HG02623 (cell line): ENCODE measurements at regions not wholly inside any gene's neighbourhood (a gene's known extent, or its start where the extent isn't known, plus 50 kb on each side); places are given as distances from the start of the nearest gene placed in this dataset.

Experiments used
- ATAC-seq: cut with Tn5 transposase; IDR thresholded peaks from one replicate; pipeline ENCODE4 v1.9.1; 2021; ENCODE audit warnings: moderate library complexity; ENCODE audit not compliant: unreplicated experiment

- ATAC-seq: no peak
Measured at GRCh38 chr3:95965704-95966336, 848.6 kb upstream of the EPHA6 start.

GRCh38 chr3:95971573-95971972 is 842.8 kb upstream of the EPHA6 start:
- no peak for ATAC-seq

GRCh38 chr3:95994338-95994737 is 820.1 kb upstream of the EPHA6 start:
- ATAC-seq: no peak

- ATAC-seq: no peak
Measured at GRCh38 chr3:96000966-96001365, 813.4 kb upstream of the EPHA6 start.

- ATAC-seq: no peak
Measured at GRCh38 chr3:96007650-96008195, 806.7 kb upstream of the EPHA6 start.

- ATAC-seq: no peak
Measured at GRCh38 chr3:96012939-96013338, 801.5 kb upstream of the EPHA6 start.

GRCh38 chr3:96017556-96017955 is 796.8 kb upstream of the EPHA6 start:
- no peak for ATAC-seq

GRCh38 chr3:96022676-96023075 is 791.7 kb upstream of the EPHA6 start:
- ATAC-seq: no peak

- no peak for ATAC-seq
Measured at GRCh38 chr3:96027718-96028117, 786.7 kb upstream of the EPHA6 start.

- no peak for ATAC-seq
Measured at GRCh38 chr3:96039632-96040031, 774.8 kb upstream of the EPHA6 start.

GRCh38 chr3:96059301-96059700 is 755.1 kb upstream of the EPHA6 start:
- no peak for ATAC-seq

- ATAC-seq: no peak
Measured at GRCh38 chr3:96069065-96069464, 745.3 kb upstream of the EPHA6 start.

GRCh38 chr3:96070678-96071077 is 743.7 kb upstream of the EPHA6 start:
- ATAC-seq: no peak

GRCh38 chr3:96071097-96071496 is 743.3 kb upstream of the EPHA6 start:
- no peak for ATAC-seq

GRCh38 chr3:96072226-96072625 is 742.2 kb upstream of the EPHA6 start:
- ATAC-seq: no peak

- ATAC-seq: no peak
Measured at GRCh38 chr3:96083610-96084009, 730.8 kb upstream of the EPHA6 start.

GRCh38 chr3:96086018-96086417 is 728.4 kb upstream of the EPHA6 start:
- ATAC-seq: no peak

- ATAC-seq: no peak
Measured at GRCh38 chr3:96101006-96101560, 713.3 kb upstream of the EPHA6 start.

GRCh38 chr3:96106701-96107100 is 707.7 kb upstream of the EPHA6 start:
- ATAC-seq: no peak
